ENCODE measurements at regions not wholly inside any gene's neighbourhood (a gene's known extent, or its start where the extent isn't known, plus 50 kb on each side); places are given as distances from the start of the nearest gene placed in this dataset.

DNA sequence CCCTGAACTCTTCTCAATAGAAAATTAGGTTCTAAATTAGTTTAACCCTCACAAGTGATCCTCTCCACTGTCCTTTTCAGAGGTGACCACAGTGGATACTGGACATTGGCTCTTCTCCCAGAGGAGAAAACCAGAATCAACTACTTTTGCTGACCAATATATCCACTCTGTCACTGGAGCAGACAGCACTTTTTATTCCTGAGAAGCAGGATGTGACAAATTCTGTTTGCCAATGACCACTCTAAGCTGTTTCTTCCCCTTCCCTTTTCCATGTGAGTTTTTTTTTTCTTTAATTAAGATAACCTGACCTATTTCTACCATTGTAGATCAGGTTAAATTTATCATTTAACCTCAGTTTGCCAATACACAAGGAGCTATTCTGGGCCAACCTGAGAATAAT is 79.7 kb upstream of the ZNF280D start:
- Histone ChIP-seq H3K14ac (ENCODE audit: insufficient read depth, low read length) (no peak overlapping the region), H4K20me1 (ENCODE audit: control insufficient read depth, insufficient read depth, insufficient read length) (no peaks in the 10 kb centered on the region), H2BK12ac (ENCODE audit: insufficient read length, low read depth, low read length) (no peak overlapping the region), H2BK5ac (ENCODE audit: insufficient read length, low read length) (no peak overlapping the region), H3K27ac (ENCODE audit: insufficient read length, low read depth, low read length) (no peak overlapping the region), H3K4ac (ENCODE audit: low read depth, low read length) (no peak overlapping the region), H3K4me1 (ENCODE audit: insufficient read depth, low read length) (no peaks in the 10 kb centered on the region), H2AK5ac (ENCODE audit: insufficient read length, low read length) (no peak overlapping the region), H3T11ph (ENCODE audit: low read length) (no peak overlapping the region), H3K56ac (ENCODE audit: insufficient read length, low read depth, low read length) (no peak overlapping the region), H2BK20ac (ENCODE audit: low read depth, low read length, poor library complexity, severe bottlenecking) (no peak overlapping the region), H4K8ac (replicated peaks; ENCODE audit: insufficient read length, low read depth, low read length) (no peak overlapping the region), H2BK15ac (ENCODE audit: low read depth, low read length) (no peak overlapping the region), H2BK120ac (ENCODE audit: low read depth, low read length, poor library complexity, severe bottlenecking) (no peak overlapping the region), H3K23me2 (ENCODE audit: insufficient read length, low read depth, low read length, poor library complexity, severe bottlenecking) (no peaks in the 10 kb centered on the region), H3K79me2 (ENCODE audit: insufficient read depth, low read length) (no peaks in the 10 kb centered on the region), H3K9ac (ENCODE audit: extremely low read depth, insufficient read length, low read length) (no peak overlapping the region), H3K18ac (ENCODE audit: insufficient read length, low read depth, low read length) (no peak overlapping the region), H3K27me3 (ENCODE audit: insufficient read depth, low read length) (no peaks in the 10 kb centered on the region), H3K79me1 (ENCODE audit: insufficient read depth, low read depth, low read length, poor library complexity, severe bottlenecking) (no peaks in the 10 kb centered on the region), H3K9me3 (ENCODE audit: control insufficient read depth, low read depth, low read length) (no peaks in the 10 kb centered on the region), H3K23ac (ENCODE audit: insufficient read length, low read depth, low read length) (no peak overlapping the region), H4K91ac (ENCODE audit: insufficient read length, low read depth, low read length) (no peak overlapping the region), H2AFZ (ENCODE audit: low read length) (no peak overlapping the region), H3K4me2 (ENCODE audit: insufficient read depth, insufficient read length, low read length) (no peak overlapping the region), H4K5ac (ENCODE audit: insufficient read length, low read depth, low read length) (no peak overlapping the region)
- Mint-ChIP-seq H3K27me3 (ENCODE audit: low read depth) (no peaks in the 10 kb centered on the region), H3K9me3 (peaks cover 4 to 11% of the 10 kb centered on the region in 2 experiments; a peak in 3 of 5 replicates), H3K36me3 (ENCODE audit: insufficient read depth in 1 of 3, low read depth in 3 of 3) (peaks cover 0 to 13% (median 2%) of the 10 kb centered on the region in 3 experiments; a peak in 2 of 7 replicates), H3K4me1 (no peaks in the 10 kb centered on the region), H3K27ac (no peak overlapping the region), H3K4me3 (no peak overlapping the region)
- no peak for DNase-seq
- TF ChIP-seq, protein P1, sequence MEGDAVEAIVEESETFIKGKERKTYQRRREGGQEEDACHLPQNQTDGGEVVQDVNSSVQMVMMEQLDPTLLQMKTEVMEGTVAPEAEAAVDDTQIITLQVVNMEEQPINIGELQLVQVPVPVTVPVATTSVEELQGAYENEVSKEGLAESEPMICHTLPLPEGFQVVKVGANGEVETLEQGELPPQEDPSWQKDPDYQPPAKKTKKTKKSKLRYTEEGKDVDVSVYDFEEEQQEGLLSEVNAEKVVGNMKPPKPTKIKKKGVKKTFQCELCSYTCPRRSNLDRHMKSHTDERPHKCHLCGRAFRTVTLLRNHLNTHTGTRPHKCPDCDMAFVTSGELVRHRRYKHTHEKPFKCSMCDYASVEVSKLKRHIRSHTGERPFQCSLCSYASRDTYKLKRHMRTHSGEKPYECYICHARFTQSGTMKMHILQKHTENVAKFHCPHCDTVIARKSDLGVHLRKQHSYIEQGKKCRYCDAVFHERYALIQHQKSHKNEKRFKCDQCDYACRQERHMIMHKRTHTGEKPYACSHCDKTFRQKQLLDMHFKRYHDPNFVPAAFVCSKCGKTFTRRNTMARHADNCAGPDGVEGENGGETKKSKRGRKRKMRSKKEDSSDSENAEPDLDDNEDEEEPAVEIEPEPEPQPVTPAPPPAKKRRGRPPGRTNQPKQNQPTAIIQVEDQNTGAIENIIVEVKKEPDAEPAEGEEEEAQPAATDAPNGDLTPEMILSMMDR (conservative IDR thresholded peaks at IDR 0.05): no peak
